Stimulated activated effector memory CD8-positive, alpha-beta T cell treated with anti-CD3 and anti-CD28 coated beads, Interleukin-12 subunit alpha, Interleukin-12 subunit beta, amount 100 ng/mL, for 72 hours (primary cell): ENCODE measurements at regions not wholly inside any gene's neighbourhood (a gene's known extent, or its start where the extent isn't known, plus 50 kb on each side); places are given as distances from the start of the nearest gene placed in this dataset.
"Not testable (repeated sequence)": the region's sequence is repeated elsewhere in the genome, so short reads cannot be mapped to it uniquely, and the experiment has no call there.

Experiments
- ATAC-seq: fragments of 150-1000 bp; cut with Tn5 transposase; 2 replicates; pipeline ENCODE4 v1.10.0; 2021
- DNase-seq, 2 donors: peaks; one replicate each; pipeline ENCODE4 v3.0.0; 2021 to 2022; ENCODE audit warnings: low spot score in 2 of 2
- H3K27ac Mint-ChIP-seq: one replicate; pipeline ENCODE4 v1.8.0; 2022; ENCODE audit warnings: mild to moderate bottlenecking, mixed read lengths
- H3K36me3 Mint-ChIP-seq: one replicate; pipeline ENCODE4 v1.8.0; 2022; ENCODE audit warnings: mild to moderate bottlenecking, mixed read lengths
- H3K4me1 Mint-ChIP-seq: one replicate; pipeline ENCODE4 v1.8.0; 2022; ENCODE audit warnings: mixed read lengths
- H3K4me3 Mint-ChIP-seq: one replicate; pipeline ENCODE4 v1.8.0; 2022; ENCODE audit warnings: mild to moderate bottlenecking, mixed read lengths
- H3K9me3 Mint-ChIP-seq: one replicate; pipeline ENCODE4 v1.8.0; 2022; ENCODE audit warnings: mixed read lengths

GRCh38 chr14:66333293-66333692 is 152.9 kb upstream of the CCDC196 start:
- not testable (repeated sequence) for H3K4me3 Mint-ChIP-seq, H3K9me3 Mint-ChIP-seq, H3K27ac Mint-ChIP-seq, H3K36me3 Mint-ChIP-seq, ATAC-seq, H3K4me1 Mint-ChIP-seq, DNase-seq

- no peak overlapping the region for H3K27ac Mint-ChIP-seq
- ATAC-seq (no peak), DNase-seq (no peak)
- H3K9me3 Mint-ChIP-seq = no peaks in the 10 kb centered on the region
- no peak overlapping the region for H3K4me3 Mint-ChIP-seq
- no peaks in the 10 kb centered on the region for H3K4me1 Mint-ChIP-seq
- H3K36me3 Mint-ChIP-seq = no peaks in the 10 kb centered on the region
These were observed 144.9 kb upstream of the CCDC196 start for GRCh38 chr14:66341239-66341638.

- ATAC-seq = no peak
- no peaks in the 10 kb centered on the region for H3K36me3 Mint-ChIP-seq
- H3K4me1 Mint-ChIP-seq = no peaks in the 10 kb centered on the region
- no peak for DNase-seq
- peaks cover 10% of the 10 kb centered on the region for H3K9me3 Mint-ChIP-seq
- no peak overlapping the region for H3K27ac Mint-ChIP-seq
- H3K4me3 Mint-ChIP-seq = no peak overlapping the region
These were observed 140.2 kb upstream of the CCDC196 start for GRCh38 chr14:66345986-66346385.

- Mint-ChIP-seq H3K4me3 (no peak overlapping the region), H3K4me1 (no peaks in the 10 kb centered on the region), H3K27ac (no peak overlapping the region), H3K36me3 (no peaks in the 10 kb centered on the region), H3K9me3 (peaks cover 13% of the 10 kb centered on the region)
- no peak for ATAC-seq
- DNase-seq = no peak
These were observed 134.9 kb upstream of the CCDC196 start for GRCh38 chr14:66351310-66351709.

GRCh38 chr14:66359500-66359899 is 126.7 kb upstream of the CCDC196 start:
- H3K36me3 Mint-ChIP-seq = no peaks in the 10 kb centered on the region
- H3K9me3 Mint-ChIP-seq = no peaks in the 10 kb centered on the region
- ATAC-seq (no peak), DNase-seq (no peak)
- H3K4me3 Mint-ChIP-seq = no peak overlapping the region
- H3K27ac Mint-ChIP-seq = no peak overlapping the region
- no peaks in the 10 kb centered on the region for H3K4me1 Mint-ChIP-seq

GRCh38 chr14:66360366-66360926 is 125.7 kb upstream of the CCDC196 start:
- Mint-ChIP-seq H3K27ac (no peak overlapping the region), H3K9me3 (no peaks in the 10 kb centered on the region), H3K4me1 (no peaks in the 10 kb centered on the region), H3K36me3 (no peaks in the 10 kb centered on the region), H3K4me3 (no peak overlapping the region)
- DNase-seq = no peak
- ATAC-seq = no peak

GRCh38 chr14:66361013-66361412 is 125.2 kb upstream of the CCDC196 start:
- Mint-ChIP-seq H3K27ac (no peak overlapping the region), H3K36me3 (no peaks in the 10 kb centered on the region), H3K4me1 (no peaks in the 10 kb centered on the region), H3K9me3 (no peaks in the 10 kb centered on the region), H3K4me3 (no peak overlapping the region)
- no peak for DNase-seq
- no peak for ATAC-seq

GRCh38 chr14:66365388-66365787 is 120.8 kb upstream of the CCDC196 start:
- Mint-ChIP-seq H3K4me1 (no peaks in the 10 kb centered on the region), H3K36me3 (no peaks in the 10 kb centered on the region), H3K4me3 (no peak overlapping the region), H3K9me3 (no peaks in the 10 kb centered on the region), H3K27ac (no peak overlapping the region)
- DNase-seq = no peak
- no peak for ATAC-seq

- Mint-ChIP-seq H3K4me1 (no peaks in the 10 kb centered on the region), H3K36me3 (no peaks in the 10 kb centered on the region), H3K9me3 (no peaks in the 10 kb centered on the region), H3K27ac (no peak overlapping the region), H3K4me3 (no peak overlapping the region)
- DNase-seq (no peak), ATAC-seq (no peak)
These were observed 116.9 kb upstream of the CCDC196 start for GRCh38 chr14:66369157-66369697.

GRCh38 chr14:66371776-66372175 is 114.4 kb upstream of the CCDC196 start:
- no peak overlapping the region for H3K4me3 Mint-ChIP-seq
- H3K4me1 Mint-ChIP-seq = no peaks in the 10 kb centered on the region
- H3K36me3 Mint-ChIP-seq = no peaks in the 10 kb centered on the region
- ATAC-seq (no peak), DNase-seq (no peak)
- no peaks in the 10 kb centered on the region for H3K9me3 Mint-ChIP-seq
- H3K27ac Mint-ChIP-seq = no peak overlapping the region

- Mint-ChIP-seq H3K27ac (no peak overlapping the region), H3K4me1 (no peaks in the 10 kb centered on the region), H3K36me3 (no peaks in the 10 kb centered on the region), H3K4me3 (no peak overlapping the region), H3K9me3 (no peaks in the 10 kb centered on the region)
- ATAC-seq (no peak), DNase-seq (no peak)
These were observed 110.9 kb upstream of the CCDC196 start for GRCh38 chr14:66375046-66375964.

GRCh38 chr14:66377574-66377973 is 108.6 kb upstream of the CCDC196 start:
- ATAC-seq = no peak
- Mint-ChIP-seq H3K4me3 (no peak overlapping the region), H3K4me1 (no peaks in the 10 kb centered on the region), H3K27ac (no peak overlapping the region), H3K9me3 (no peaks in the 10 kb centered on the region), H3K36me3 (no peaks in the 10 kb centered on the region)
- DNase-seq = no peak

- no peak overlapping the region for H3K27ac Mint-ChIP-seq
- no peaks in the 10 kb centered on the region for H3K4me1 Mint-ChIP-seq
- no peak overlapping the region for H3K4me3 Mint-ChIP-seq
- DNase-seq (no peak), ATAC-seq (no peak)
- H3K36me3 Mint-ChIP-seq = no peaks in the 10 kb centered on the region
- no peaks in the 10 kb centered on the region for H3K9me3 Mint-ChIP-seq
These were observed 107.3 kb upstream of the CCDC196 start for GRCh38 chr14:66378712-66379505.

GRCh38 chr14:66380143-66380542 is 106.0 kb upstream of the CCDC196 start:
- no peaks in the 10 kb centered on the region for H3K4me1 Mint-ChIP-seq
- H3K4me3 Mint-ChIP-seq = no peak overlapping the region
- no peak for ATAC-seq
- H3K9me3 Mint-ChIP-seq = no peaks in the 10 kb centered on the region
- no peak overlapping the region for H3K27ac Mint-ChIP-seq
- no peaks in the 10 kb centered on the region for H3K36me3 Mint-ChIP-seq
- DNase-seq = no peak

GRCh38 chr14:66381755-66382154 is 104.4 kb upstream of the CCDC196 start:
- Mint-ChIP-seq H3K4me3 (no peak overlapping the region), H3K36me3 (no peaks in the 10 kb centered on the region), H3K9me3 (no peaks in the 10 kb centered on the region), H3K4me1 (no peaks in the 10 kb centered on the region), H3K27ac (no peak overlapping the region)
- ATAC-seq (no peak), DNase-seq (no peak)
